LNCAP (cell line): ENCODE measurements at regions not wholly inside any gene's neighbourhood (a gene's known extent, or its start where the extent isn't known, plus 50 kb on each side); places are given as distances from the start of the nearest gene placed in this dataset.

ENCODE experiments used
- TF ChIP-seq, protein P1 (sequence below): fragments of 450-650 bp; IDR thresholded peaks from 2 replicates; pipeline ENCODE4 v1.5.1; 2017; ENCODE audit warnings: mild to moderate bottlenecking

DNA sequence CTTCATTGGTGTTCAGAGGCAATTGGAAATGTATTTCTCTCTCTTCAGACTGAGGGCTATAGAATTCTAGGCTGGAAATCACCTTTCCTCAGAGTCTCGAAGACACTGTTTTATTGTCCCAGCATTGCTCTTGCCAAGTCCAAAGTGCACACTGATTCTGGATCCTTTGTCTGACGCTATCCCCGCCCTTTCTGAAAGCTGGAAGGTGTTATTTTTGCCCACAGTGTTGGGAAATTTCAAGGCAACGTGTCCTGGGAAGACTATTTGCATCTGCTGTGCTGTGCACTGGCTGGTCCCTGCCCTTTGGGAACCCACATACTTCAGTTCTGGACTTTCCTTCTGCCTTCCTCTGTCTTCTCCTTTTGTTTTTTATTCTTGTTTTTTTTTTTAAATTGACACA, 190.8 kb downstream of the SH3BP4 start:
- TF ChIP-seq, protein P1, sequence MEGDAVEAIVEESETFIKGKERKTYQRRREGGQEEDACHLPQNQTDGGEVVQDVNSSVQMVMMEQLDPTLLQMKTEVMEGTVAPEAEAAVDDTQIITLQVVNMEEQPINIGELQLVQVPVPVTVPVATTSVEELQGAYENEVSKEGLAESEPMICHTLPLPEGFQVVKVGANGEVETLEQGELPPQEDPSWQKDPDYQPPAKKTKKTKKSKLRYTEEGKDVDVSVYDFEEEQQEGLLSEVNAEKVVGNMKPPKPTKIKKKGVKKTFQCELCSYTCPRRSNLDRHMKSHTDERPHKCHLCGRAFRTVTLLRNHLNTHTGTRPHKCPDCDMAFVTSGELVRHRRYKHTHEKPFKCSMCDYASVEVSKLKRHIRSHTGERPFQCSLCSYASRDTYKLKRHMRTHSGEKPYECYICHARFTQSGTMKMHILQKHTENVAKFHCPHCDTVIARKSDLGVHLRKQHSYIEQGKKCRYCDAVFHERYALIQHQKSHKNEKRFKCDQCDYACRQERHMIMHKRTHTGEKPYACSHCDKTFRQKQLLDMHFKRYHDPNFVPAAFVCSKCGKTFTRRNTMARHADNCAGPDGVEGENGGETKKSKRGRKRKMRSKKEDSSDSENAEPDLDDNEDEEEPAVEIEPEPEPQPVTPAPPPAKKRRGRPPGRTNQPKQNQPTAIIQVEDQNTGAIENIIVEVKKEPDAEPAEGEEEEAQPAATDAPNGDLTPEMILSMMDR, result no peak

- TF ChIP-seq, protein P1, result no peak
Measured at GRCh38 chr2:235143789-235144188, 192.0 kb downstream of the SH3BP4 start.

GRCh38 chr2:235144291-235144690, 192.5 kb downstream of the SH3BP4 start:
- TF ChIP-seq, protein P1, result no peak

DNA sequence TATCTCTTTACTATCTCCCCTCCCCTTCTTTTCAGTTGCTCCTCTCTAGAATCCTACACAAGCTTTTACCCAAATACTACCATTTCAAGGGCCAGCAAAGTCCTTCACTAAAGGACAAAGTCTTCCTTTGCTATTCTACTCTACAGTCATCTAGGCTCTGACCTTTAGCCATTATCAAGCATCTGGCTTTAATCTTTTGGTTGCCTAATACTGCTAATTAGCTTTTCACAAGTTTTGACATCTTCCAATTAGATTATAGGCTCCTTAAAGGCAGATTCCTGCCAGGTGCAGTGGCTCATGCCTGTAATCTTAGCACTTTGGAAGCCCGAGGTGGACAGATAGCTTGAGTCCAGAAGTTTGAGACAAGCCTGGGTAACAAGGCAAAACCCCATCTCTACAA, 194.4 kb downstream of the SH3BP4 start:
- TF ChIP-seq, protein P1, result no peak

GRCh38 chr2:235146871-235147565, 195.2 kb downstream of the SH3BP4 start:
- TF ChIP-seq, protein P1, result no peak

DNA sequence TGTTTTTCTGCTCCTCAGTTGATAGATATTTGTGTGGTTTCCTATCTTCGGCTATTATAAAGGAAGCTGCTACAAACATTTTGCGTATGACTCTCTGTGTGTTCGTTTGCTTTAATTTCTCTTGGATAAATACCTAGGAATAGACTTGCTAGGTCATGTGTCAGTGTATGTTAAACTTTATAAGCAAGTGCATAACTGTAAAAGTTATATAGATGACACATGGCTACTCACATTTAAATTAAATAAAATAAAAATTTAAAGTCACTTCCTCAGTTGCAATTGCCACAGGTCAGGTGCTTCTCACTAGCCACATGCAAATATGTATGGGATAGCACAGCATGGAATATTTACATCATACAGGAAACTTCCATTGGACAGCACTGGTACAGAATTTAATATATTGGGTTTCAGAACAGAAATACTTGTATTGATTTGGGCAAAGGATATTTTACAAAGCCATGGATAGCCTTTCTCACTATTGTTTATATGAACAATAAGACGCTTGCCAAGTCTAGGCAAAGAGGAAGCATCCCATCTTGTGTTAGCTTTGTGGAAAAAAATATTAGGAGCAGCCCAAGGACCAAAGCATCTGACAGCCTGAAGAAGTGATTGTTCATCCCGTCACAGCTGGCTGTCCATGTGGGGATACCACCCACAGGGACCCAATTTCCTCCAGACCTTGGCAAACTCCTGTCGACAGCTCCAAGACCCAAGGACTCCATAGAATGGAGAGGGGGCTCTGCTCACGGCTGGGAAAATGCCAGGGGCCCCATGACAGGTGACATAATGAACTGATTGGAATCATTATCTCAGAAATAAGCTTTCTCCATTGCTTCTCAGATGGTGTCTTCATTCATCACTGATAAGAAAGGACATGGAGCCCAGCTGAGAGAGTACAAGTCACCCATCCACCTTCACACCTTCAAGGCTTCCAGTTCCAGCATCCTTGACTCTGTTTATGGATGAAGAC, 196.7 kb downstream of the SH3BP4 start:
- TF ChIP-seq, protein P1, result no peak

DNA sequence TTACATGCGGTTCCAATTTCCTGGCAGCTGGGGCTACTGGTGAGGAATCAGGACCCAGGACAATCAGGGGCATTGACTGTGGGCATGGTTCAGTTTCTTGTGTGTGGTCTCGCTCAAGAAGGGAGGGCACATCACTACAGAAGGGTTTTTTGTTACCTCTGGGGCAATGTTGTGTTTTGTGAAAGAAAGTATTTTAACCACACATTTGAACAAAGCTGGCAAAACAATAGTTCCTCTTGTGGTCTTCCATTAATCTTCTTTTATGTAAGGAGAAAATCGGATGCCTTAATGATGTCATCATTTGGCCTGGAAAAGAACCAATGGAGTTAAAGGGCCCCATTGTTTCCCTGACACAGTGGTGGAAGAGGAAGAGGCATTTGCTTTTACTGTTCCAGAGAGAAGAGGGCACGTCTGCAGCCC, 197.4 kb downstream of the SH3BP4 start:
- TF ChIP-seq, protein P1, result no peak
